Mucosa of rectum (tissue), 2 donors: ENCODE measurements at regions not wholly inside any gene's neighbourhood (a gene's known extent, or its start where the extent isn't known, plus 50 kb on each side); places are given as distances from the start of the nearest gene placed in this dataset.
"Not testable (repeated sequence)": the region's sequence is repeated elsewhere in the genome, so short reads cannot be mapped to it uniquely, and the experiment has no call there.

ENCODE experiments used
- H3K27ac ChIP-seq, 2 donors: one replicate each; pipeline ENCODE4 v1.7.0; 2013; ENCODE audit warnings: inconsistent platforms in 2 of 2, low read depth in 2 of 2, low read length in 2 of 2
- H3K27me3 ChIP-seq, 2 donors: one replicate each; pipeline ENCODE4 v1.7.0; 2013; ENCODE audit warnings: low read length in 2 of 2; ENCODE audit not compliant: control insufficient read depth in 2 of 2, insufficient read depth in 2 of 2
- H3K36me3 ChIP-seq, 2 donors: one replicate each; pipeline ENCODE4 v1.7.0; 2013; ENCODE audit warnings: low read length in 2 of 2; ENCODE audit not compliant: control insufficient read depth in 2 of 2, insufficient read depth in 2 of 2
- H3K4me1 ChIP-seq, 2 donors: one replicate each; pipeline ENCODE4 v1.7.0; 2013; ENCODE audit warnings: low read length in 2 of 2, mild to moderate bottlenecking in 1 of 2; ENCODE audit not compliant: control insufficient read depth in 2 of 2, insufficient read depth in 2 of 2
- H3K4me3 ChIP-seq, 2 donors: one replicate each; pipeline ENCODE4 v1.7.0; 2013; ENCODE audit warnings: low read length in 2 of 2
- H3K9ac ChIP-seq, 2 donors: one replicate each; pipeline ENCODE4 v1.7.0; 2013; ENCODE audit warnings: low read length in 2 of 2, low read depth in 1 of 2, mild to moderate bottlenecking in 1 of 2
- H3K9me3 ChIP-seq, 2 donors: one replicate each; pipeline ENCODE4 v1.7.0; 2013; ENCODE audit warnings: low read length in 2 of 2; ENCODE audit not compliant: control insufficient read depth in 2 of 2
- donor health status: healthy.
- donor health status: Normal muscosa, but diverticular disease.

DNA sequence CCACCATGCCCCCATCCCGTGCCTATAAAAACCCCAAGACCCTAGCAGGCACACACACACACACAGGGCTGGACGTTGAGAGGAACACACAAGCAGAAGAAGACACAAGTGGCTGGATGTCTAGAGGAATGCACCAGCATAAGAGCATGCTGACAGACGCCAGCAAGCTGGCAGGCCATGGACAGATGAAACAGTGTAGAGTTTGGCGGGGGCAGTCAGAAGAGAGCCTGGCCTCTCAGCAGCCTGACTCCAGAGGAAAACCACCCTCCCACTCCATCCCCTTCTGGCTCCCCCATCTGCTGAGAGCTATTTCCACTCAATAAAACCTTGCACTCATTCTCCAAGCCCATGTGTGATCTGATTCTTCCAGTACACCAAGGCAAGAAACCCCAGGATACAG, 255.8 kb upstream of the FAM78B start:
- not testable (repeated sequence) for H3K9me3 ChIP-seq, H3K27me3 ChIP-seq, H3K27ac ChIP-seq, H3K4me1 ChIP-seq, H3K36me3 ChIP-seq, H3K9ac ChIP-seq, H3K4me3 ChIP-seq

DNA sequence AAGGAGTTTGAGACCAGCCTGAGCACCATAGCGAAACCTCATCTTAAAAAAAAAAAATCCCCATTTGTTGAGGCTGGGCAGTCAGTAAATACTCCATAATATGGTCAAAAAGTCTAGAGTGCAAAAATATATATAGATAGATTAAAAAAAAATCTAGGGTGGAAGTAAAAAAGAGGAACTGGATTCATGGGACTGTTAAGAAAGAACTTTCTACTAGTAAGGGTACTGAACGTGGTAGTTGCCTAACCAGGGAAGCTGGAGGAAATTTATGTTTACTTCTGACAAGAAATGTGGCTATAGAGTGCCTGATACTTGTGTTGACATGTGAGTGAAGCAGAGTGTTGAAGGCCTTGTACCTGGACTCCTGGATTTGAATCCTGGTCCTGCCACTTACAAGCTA, 265.9 kb upstream of the FAM78B start:
- no peak overlapping the region for H3K4me3 ChIP-seq
- H3K4me1 ChIP-seq: no peaks in the 10 kb centered on the region
- H3K36me3 ChIP-seq: no peaks in the 10 kb centered on the region
- no peak overlapping the region for H3K9ac ChIP-seq
- H3K27ac ChIP-seq: no peak overlapping the region
- no peaks in the 10 kb centered on the region for H3K27me3 ChIP-seq
- H3K9me3 ChIP-seq: no peaks in the 10 kb centered on the region

DNA sequence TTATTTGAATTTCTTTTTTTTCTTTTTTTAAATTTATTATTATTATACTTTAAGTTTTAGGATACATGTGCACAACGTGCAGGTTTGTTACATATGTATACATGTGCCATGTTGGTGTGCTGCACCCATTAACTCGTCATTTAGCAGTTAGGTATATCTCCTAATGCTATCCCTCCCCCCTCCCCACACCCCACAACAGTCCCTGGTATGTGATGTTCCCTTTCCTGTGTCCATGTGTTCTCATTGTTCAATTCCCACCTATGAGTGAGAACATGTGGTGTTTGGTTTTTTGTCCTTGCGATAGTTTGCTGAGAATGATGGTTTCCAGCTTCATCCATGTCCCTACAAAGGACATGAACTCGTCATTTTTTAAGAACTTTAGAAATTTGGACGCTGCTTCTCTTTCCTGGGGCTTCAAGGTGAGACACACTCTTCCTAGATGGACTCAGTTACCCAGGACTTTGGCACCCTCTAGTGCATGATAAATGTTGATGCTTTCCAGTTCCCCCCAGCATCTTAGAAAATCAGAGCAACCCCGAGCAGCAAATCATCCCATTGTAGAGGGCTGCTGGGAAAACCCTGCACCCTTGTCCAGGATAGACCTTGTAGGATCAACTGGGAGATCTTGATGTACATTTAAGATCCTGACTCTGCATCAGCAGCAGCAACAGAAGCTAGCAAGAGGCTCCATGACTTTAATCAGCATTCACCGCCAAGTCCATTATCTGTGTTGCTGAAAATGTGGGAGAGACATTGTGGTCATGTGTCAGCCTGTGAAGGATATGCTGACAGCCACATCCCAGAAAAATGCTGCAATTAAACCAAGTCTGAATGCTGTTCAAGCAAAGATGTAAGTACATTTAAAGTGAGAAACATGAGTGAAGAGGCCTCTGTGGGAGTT, 266.9 kb upstream of the FAM78B start:
- H3K36me3 ChIP-seq, H3K4me1 ChIP-seq, H3K9ac ChIP-seq, H3K4me3 ChIP-seq, H3K27me3 ChIP-seq, H3K9me3 ChIP-seq, H3K27ac ChIP-seq: not testable (repeated sequence)

DNA sequence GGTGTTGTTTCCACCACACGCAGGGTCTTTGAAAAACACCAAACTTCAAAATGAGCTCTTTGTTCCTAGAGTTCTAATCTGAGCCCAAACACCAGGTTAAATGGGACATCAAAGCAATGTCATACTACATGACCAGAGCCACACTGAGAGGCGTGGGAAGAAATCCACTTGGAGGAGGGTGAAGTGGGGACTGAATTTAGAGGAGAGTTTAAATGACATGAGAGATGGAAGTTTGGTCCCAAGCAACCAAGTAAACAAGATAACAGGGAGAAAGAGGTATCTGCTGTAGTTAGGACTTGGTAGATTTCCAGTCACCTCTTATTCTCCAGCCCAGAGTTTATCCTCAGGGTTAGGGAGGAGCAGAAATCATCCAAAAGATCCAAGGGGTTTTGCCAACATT, 290.9 kb upstream of the FAM78B start:
- Histone ChIP-seq H3K9me3 (no peaks in the 10 kb centered on the region), H3K27me3 (no peaks in the 10 kb centered on the region), H3K4me1 (no peaks in the 10 kb centered on the region), H3K9ac (no peak overlapping the region), H3K36me3 (no peaks in the 10 kb centered on the region), H3K27ac (no peak overlapping the region), H3K4me3 (no peak overlapping the region)

DNA sequence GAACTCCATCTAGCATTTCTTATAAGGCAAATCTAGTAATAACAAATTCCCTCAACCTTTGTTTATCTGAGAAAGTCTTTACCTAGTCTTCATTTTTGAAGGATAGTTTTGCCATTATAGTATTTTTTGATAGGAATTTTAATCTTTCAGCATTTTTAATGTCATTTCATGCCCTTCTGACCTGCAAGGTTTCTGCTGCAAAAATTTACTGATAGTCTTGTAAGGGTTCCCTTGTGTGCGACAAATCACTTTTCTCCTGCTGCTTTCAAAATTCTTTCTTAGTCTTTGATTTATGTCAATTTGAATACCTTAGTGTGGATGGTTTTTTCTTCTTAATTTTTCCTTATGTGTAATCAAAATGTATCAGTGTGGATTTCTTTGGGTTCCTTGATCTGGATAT, 297.5 kb upstream of the FAM78B start:
- no peaks in the 10 kb centered on the region for H3K9me3 ChIP-seq
- no peaks in the 10 kb centered on the region for H3K27me3 ChIP-seq
- no peaks in the 10 kb centered on the region for H3K36me3 ChIP-seq
- no peak overlapping the region for H3K9ac ChIP-seq
- no peak overlapping the region for H3K4me3 ChIP-seq
- H3K4me1 ChIP-seq: no peaks in the 10 kb centered on the region
- H3K27ac ChIP-seq: no peak overlapping the region

DNA sequence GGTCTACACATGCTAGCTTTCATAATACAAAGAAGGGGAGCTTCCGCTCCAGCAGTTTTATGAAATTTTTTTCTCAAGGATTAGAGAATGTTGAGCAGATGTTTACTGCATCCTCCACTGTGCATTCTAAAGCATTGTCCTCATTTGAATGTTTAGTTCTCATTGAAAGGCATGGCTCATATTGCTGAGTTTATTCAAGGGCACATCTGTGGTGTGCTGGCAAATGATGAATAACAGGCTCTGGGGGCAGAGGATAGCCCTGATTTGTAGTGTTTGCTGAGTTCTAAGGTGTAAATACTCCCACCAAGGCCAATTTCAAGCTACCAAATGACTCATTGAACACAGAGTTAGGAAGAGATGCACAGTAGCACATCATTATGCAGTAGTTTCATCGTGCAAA, 303.2 kb upstream of the FAM78B start:
- Histone ChIP-seq H3K27me3 (peaks cover 0 to 2% of the 10 kb centered on the region in 2 donors), H3K9me3 (no peaks in the 10 kb centered on the region), H3K4me3 (no peak overlapping the region), H3K9ac (no peak overlapping the region), H3K27ac (no peak overlapping the region), H3K36me3 (no peaks in the 10 kb centered on the region), H3K4me1 (no peaks in the 10 kb centered on the region)

DNA sequence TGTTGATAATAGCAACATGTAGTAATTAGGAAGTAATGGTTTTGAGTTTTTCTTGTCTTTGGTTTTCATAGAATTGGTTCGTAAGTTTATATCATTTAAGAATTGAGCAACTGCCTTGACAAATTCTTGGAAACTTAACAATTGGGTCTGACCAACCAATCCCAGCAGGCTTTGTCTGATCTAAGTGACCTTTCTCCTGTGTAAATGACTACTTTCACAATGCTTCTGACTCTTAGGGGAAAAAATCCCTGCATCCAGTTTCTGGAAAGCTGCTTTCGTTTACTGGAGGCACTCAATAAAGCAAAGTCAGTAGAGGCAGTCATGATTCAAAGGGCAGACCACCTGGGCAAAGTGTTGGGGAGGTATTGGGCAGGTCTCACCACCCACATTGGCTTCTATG, 303.6 kb upstream of the FAM78B start:
- no peaks in the 10 kb centered on the region for H3K9me3 ChIP-seq
- no peaks in the 10 kb centered on the region for H3K36me3 ChIP-seq
- H3K9ac ChIP-seq: no peak overlapping the region
- no peak overlapping the region for H3K4me3 ChIP-seq
- no peaks in the 10 kb centered on the region for H3K4me1 ChIP-seq
- H3K27ac ChIP-seq: no peak overlapping the region
- peaks cover 0 to 2% of the 10 kb centered on the region in 2 donors for H3K27me3 ChIP-seq

DNA sequence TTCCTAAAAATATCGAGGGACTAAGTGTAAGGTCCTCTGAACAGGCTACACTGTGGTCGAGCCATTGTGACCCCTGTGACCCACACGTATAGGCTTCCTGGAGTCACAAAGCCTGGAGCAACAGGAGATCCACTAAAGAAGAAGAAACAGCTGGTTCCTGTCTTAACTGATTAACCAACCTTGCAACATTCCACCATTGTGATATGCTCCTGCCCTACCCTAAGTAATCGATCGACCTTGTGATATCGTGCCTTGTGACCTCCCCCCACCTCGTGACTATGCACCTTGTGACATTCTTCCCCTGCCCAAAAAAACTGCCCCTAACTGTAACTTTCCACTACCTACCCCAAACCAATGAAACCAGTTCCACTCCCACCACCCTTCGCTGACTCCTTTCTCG, 304.6 kb upstream of the FAM78B start:
- H3K9ac ChIP-seq: no peak overlapping the region
- no peaks in the 10 kb centered on the region for H3K4me1 ChIP-seq
- no peaks in the 10 kb centered on the region for H3K9me3 ChIP-seq
- H3K27me3 ChIP-seq: peaks cover 0 to 2% of the 10 kb centered on the region in 2 donors
- no peaks in the 10 kb centered on the region for H3K36me3 ChIP-seq
- H3K27ac ChIP-seq: no peak overlapping the region
- H3K4me3 ChIP-seq: no peak overlapping the region

DNA sequence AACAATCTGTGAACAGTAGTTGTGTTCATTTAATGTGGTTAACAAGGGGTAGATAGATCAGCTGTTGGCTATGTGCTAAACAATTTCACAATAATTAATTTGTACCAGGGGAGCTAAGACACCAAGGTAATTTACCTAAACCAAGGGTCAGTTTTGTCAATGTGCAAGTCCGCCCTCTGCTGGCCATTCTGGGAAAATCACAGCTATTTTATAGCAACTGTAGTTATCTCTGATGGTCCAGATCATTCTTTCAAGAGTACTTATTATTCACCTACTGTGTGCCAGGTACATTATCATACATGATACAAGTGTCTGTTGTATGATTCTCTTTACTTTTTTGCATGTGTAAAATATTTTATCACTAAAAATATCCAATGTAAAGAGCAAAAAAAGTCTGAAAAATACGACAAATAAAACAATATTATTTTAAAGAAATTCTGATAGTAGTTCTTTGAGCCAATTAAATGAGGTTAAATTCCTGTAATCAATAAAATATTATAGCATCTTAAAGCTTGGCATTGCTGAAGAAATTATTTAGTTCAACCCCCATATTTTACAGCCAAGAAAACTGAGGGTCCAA, 312.3 kb upstream of the FAM78B start:
- Histone ChIP-seq H3K4me3 (no peak overlapping the region), H3K9ac (no peak overlapping the region), H3K36me3 (no peaks in the 10 kb centered on the region), H3K4me1 (no peaks in the 10 kb centered on the region), H3K27me3 (peaks cover 0 to 2% of the 10 kb centered on the region in 2 donors), H3K27ac (no peak overlapping the region), H3K9me3 (no peaks in the 10 kb centered on the region)

DNA sequence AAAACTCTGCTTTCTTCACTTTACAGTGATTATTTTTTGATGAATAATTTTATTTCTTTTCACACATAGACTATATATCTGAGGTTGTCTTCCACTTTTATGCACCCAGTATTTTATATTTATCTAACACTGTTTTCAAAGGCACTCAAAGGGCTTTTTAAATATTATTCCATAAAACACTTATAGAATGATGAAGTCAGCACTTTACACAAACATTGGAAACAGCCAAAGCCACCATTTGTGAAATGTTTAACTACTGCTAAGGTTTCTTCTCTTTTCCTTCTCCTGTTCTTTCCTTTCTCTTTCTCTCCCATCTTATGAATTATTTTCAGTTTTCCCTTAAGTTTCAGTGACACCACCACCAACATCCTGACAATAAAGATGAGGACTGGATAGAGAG, 317.7 kb upstream of the FAM78B start:
- Histone ChIP-seq H3K4me1 (peaks cover 0 to under 1% of the 10 kb centered on the region in 2 donors), H3K4me3 (no peak overlapping the region), H3K9ac (no peak overlapping the region), H3K27ac (no peak overlapping the region), H3K9me3 (no peaks in the 10 kb centered on the region), H3K36me3 (no peaks in the 10 kb centered on the region), H3K27me3 (no peaks in the 10 kb centered on the region)
